Fibroblast of upper back skin (primary cell): ENCODE measurements at regions not wholly inside any gene's neighbourhood (a gene's known extent, or its start where the extent isn't known, plus 50 kb on each side); places are given as distances from the start of the nearest gene placed in this dataset.
"Not testable (repeated sequence)": the region's sequence is repeated elsewhere in the genome, so short reads cannot be mapped to it uniquely, and the experiment has no call there.

Experiments used
- DNase-seq: peaks from one replicate; pipeline ENCODE4 v3.0.0-alpha.2; 2013

DNA sequence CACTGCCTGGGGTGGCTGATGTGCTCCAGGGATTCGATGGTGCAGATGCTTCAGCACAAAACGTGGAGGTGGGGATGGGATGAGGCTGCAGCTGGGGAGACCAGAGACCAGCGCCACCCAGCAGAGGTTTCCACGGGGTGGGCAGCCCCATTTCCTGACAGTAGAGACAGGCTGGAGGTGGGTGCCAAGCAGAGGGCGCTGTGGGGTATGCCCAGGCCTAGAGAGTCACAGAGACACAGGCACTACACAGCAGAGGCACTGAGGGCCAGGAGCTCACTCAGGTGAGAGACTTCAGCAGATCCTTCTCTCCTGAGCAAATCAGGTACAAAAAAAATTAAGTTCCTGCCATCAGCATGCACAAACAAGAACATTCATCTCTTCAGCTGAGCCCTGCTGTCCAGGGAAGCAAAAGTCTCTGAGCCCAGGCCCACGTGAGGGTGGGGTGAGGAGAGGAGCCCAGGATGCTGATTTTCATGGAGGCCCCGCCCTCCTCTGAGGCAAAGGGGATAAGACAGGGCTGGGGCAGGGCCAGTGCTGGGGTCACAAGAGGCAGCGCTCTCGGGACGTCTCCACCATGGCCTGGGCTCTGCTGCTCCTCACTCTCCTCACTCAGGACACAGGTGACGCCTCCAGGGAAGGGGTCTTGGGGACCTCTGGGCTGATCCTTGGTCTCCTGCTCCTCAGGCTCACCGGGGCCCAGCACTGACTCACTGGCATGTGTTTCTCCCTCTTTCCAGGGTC lies 53.1 kb downstream of the GGTLC2 start:
- no peak for DNase-seq

- DNase-seq: no peak
Observed at GRCh38 chr22:22698263-22698750, 53.9 kb downstream of the GGTLC2 start.

GRCh38 chr22:22700631-22701030 lies 56.2 kb downstream of the GGTLC2 start:
- no peak for DNase-seq

DNA sequence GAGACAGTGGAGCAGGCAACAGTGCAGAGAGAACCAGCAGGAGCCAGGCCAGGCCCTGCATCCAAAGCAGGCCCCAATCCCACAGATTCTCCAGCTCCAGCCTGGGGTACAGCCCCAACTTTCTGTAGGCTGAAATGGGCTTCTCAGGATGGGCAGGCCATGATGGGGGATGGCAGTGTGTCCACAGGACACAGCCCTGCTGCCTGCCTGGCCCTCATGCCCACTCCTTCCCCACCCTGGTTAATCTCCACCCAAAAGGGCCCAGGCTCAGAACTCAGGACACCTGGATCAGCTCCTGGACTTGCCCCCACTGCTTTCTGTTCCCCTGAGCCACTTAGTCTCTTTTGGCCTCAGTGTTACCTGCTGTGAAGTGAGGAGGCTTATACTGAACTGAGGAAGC lies 57.1 kb downstream of the GGTLC2 start:
- DNase-seq: not testable (repeated sequence)

GRCh38 chr22:22702237-22703202 lies 58.1 kb downstream of the GGTLC2 start:
- DNase-seq: no peak

- no peak for DNase-seq
Observed at GRCh38 chr22:22703203-22703570, 58.8 kb downstream of the GGTLC2 start.

DNA sequence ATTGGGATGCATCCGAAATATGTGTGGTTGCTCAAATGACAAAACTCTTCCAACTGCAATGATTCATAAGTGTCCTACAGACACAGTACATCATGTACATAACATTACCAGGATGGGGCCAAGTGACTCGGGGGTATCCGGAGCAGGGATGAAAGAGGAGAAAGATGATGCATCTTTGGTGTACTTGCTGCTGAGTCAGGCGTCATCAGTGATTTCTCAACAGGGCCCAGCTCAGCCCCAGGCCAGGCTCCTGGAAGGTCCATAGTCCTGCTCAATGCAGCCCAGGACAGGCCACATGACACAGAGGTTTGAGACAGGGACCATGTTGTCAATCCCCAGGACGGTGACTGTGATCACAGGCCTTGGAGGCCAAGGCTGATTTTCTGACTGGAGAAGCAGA lies 59.3 kb downstream of the GGTLC2 start:
- no peak for DNase-seq

DNA sequence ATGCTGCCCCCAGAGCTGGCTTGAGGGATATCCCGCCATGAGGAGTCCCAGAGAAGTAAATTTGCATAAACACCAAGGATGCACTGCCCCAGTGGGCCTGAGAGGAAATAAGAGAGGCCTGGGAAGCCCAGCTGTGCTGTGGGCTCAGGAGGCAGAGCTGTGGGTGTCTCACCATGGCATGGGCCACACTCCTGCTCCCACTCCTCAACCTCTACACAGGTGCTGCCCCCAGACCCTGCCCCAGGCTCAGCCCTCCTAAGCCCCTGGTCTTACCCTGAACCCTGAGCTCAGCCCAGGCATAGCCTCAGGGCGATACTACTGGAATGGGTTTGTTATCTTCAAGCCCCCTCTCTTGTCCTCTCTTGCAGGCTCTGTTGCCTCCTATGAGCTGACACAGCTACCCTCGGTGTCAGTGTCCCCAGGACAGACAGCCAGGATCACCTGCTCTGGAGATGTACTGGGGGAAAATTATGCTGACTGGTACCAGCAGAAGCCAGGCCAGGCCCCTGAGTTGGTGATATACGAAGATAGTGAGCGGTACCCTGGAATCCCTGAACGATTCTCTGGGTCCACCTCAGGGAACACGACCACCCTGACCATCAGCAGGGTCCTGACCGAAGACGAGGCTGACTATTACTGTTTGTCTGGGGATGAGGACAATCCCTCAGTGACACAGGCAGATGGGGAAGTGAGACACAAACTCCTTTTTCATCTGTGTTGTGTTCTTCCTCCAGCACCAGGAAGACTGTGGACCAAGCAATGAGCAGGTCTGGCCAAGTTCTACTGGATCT lies 59.9 kb downstream of the GGTLC2 start:
- DNase-seq: no peak

DNA sequence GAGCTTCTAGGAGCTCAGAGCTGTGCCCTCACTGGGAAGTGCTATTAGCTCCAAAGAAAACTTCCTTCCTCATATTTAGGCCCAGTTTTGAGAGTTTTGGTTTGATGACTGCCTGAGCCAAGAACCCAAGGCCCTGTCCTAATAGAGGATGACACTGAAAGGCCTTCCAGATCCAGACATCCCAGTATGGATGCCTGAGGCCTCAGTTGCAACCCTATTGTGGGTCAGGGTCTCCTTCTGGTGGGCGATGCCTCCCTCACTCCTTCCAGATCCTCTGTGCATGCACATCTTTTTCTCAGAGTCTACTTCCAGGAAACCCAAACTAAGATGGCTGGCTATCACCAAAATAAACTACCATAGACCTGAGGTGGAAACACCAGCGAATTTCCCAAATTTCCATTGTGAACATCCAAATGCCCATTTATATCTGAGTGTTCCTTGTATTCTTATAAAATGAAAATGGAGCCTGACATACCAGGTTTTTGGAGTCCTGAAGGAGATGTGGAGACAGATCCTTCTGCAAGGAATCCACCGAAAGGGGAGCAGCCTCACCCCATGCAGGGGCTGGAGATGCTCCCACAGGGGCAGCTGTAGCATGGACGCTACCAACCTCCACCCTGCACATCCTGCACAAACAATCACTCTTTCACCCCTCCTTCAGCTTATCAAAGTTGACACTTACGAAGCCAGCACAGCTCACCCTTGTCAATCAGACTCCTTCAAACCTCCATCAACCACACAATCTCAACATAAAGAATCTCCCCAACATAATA lies 61.1 kb downstream of the GGTLC2 start:
- DNase-seq: no peak

- DNase-seq: no peak
Observed at GRCh38 chr22:22706253-22706915, 62.0 kb downstream of the GGTLC2 start.

DNA sequence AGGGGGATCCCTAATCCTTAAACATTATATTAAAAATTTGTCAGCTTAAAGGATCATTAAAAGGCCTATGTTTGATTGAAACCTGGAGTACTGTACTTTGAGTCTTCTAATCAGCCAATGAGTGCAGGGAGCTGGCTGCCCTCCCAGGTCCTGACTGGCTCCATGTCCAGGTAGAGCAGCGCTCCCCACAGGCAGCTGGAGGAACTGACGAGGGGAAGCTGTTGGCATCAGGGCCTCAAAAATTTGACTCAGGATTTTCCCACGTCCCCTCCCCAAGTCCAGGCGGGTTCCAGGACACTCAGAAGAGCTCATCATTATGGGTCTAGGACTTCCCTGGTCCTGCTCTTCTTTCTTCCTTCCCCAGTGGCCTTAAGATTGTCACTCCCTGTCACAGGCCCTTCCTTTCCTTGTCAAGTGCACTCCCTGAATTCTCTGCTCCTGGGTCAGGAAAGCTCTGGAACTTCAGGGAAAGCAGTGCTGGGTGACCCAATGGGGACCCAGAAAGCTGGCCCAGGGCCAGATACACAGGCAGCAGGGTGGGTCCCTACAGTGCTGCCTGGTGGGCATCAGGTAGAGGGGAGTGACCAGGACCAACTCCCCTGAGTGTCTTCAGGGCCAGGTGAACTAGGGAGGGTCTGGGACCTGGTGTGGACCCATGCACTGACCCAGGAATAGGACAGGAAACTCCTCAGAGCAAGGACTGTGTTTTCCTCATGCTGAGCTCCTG lies 65.5 kb downstream of the GGTLC2 start:
- no peak for DNase-seq

GRCh38 chr22:22710719-22711531 lies 66.5 kb downstream of the GGTLC2 start:
- peak; percentile 20 for DNase-seq

DNA sequence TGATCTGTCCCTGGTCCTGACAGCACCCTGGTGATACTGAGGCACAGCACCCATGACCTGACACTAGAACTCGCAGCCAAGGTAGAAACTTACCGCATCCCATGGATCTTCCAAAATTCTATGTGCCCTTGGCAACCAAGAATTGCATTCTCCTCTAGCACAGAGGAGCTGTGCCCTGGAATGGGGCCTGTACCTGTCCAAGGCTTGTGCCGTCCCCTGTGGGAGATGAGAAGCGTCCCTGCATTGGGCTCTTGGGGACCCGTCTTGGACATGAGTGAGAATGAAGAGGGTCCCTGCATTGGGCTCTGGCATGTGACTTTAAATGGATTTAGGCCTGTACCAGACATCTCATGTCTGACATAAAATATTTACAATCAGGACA lies 67.1 kb downstream of the GGTLC2 start:
- no peak for DNase-seq

DNA sequence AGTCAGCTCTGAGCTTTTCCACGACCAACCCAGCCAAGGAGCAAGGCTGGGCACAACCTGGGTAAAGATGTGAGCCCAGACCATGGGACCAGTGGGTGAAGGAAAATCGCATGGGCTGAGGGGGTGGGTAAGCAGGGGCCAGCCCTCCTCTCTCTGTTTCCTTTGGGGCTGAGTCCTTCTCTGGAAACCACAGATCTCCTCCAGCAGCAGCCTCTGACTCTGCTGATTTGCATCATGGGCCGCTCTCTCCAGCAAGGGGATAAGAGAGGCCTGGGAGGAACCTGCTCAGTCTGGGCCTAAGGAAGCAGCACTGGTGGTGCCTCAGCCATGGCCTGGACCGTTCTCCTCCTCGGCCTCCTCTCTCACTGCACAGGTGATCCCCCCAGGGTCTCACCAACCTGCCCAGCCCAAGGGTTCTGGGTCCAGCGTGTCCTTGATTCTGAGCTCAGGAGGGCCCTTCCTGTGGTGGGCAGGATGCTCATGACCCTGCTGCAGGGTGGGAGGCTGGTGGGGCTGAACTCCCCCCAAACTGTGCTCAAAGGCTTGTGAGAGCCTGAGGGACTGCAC lies 67.8 kb downstream of the GGTLC2 start:
- no peak for DNase-seq

- DNase-seq: no peak
Observed at GRCh38 chr22:22712666-22713365, 68.4 kb downstream of the GGTLC2 start.

DNA sequence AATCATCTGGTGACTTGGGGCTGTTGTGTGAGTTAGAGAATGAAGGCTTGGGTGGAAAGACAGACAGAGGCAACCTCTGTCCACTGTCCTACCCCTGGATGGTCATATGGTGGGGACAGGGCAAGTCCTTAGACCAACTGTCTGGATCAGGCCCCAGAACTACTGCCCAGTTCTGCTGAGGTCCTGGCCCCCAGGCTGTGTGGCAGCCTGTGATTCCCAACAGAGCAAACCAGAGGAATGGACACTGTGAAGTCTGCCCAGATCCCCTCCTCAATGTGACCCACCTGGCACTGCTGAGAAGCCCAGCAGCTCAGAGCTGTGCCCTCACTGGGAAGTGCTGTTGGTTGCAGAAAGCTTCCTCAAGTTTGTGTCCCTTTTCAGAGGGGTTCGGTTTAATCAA lies 69.0 kb downstream of the GGTLC2 start:
- DNase-seq: no peak

DNA sequence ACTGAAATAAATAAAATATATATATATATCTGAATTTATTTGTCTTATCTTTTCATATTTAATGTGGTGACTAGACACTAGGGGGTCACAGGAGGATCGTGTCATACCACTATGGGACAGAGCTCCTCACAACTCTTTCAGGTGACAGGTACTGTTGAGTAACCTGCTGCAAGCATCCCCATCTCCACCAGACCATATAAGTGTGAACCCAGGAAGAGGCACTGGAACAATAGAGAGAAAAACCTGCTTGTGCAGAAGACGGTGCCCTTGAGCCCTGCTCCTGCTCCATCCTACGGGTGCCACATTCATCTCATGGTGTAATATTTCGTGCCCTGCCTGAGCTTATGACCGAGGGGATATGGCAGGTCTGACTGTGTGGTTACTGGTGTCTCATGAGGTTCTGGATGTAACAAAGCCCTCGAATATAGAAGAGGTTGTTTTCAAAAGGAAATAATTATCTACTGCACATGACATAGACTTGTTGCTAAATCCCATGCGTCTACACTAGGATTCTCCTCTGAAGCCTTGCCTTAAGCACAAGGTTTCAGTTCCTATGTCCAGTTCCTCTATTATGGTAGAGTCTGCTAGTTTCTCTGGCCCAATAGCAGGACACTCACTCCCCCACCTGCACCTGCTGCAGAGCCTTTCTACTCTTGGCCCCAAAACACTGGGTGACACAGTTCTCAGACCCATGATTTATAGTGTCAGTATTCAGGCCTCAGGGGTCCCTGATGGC lies 70.4 kb downstream of the GGTLC2 start:
- no peak for DNase-seq

DNA sequence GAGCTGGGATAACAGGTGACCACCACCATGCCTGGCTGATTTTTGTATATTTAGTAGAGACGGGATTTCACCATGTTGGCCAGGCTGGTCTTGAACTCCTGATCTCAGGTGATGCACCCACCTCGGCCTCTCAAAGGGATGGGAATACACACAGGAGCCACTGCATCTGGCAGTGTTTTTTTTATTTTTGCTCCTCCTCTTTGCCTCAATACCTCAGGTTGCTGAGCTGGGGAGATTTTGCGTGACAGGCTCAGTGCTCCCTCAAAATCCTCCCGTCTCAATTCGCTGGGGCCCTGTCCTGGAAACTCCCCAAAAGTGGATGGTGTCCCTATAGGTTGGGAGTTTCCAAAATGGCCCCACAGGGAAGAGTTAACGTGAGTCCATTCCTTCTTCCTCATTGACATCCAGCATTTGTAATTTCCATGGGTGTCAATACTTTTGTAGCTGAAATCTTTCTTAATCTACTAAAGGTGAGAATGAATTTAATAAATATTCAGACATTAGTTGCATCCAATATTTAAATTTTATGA lies 71.8 kb downstream of the GGTLC2 start:
- DNase-seq: no peak
